GM19467 (cell line): ENCODE measurements at regions not wholly inside any gene's neighbourhood (a gene's known extent, or its start where the extent isn't known, plus 50 kb on each side); places are given as distances from the start of the nearest gene placed in this dataset.

ENCODE experiments used
- ATAC-seq: cut with Tn5 transposase; IDR thresholded peaks from one replicate; pipeline ENCODE4 v1.9.1; 2021; ENCODE audit warnings: mild to moderate bottlenecking, moderate library complexity; ENCODE audit not compliant: unreplicated experiment

GRCh38 chr6:106918115-106918514, 56.4 kb downstream of the CD24 start:
- no peak for ATAC-seq

- ATAC-seq, result no peak
These were observed 57.6 kb downstream of the CD24 start for GRCh38 chr6:106916891-106917290.

GRCh38 chr6:106913676-106914280, 60.8 kb downstream of the CD24 start:
- ATAC-seq, result no peak

- no peak for ATAC-seq
These were observed 61.4 kb downstream of the CD24 start for GRCh38 chr6:106913111-106913510.

- no peak for ATAC-seq
These were observed 62.4 kb downstream of the CD24 start for GRCh38 chr6:106912091-106912490.

GRCh38 chr6:106910999-106911949, 63.3 kb downstream of the CD24 start:
- ATAC-seq, result no peak

GRCh38 chr6:106908386-106908840, 66.1 kb downstream of the CD24 start:
- no peak for ATAC-seq

- ATAC-seq, result no peak
These were observed 66.8 kb downstream of the CD24 start for GRCh38 chr6:106907754-106908153.

- no peak for ATAC-seq
These were observed 68.3 kb downstream of the CD24 start for GRCh38 chr6:106906232-106906631.

GRCh38 chr6:106903299-106903698, 71.2 kb downstream of the CD24 start:
- ATAC-seq, result no peak

GRCh38 chr6:106901062-106901461, 73.5 kb downstream of the CD24 start:
- ATAC-seq, result no peak

GRCh38 chr6:106899697-106900096, 74.8 kb downstream of the CD24 start:
- no peak for ATAC-seq

- no peak for ATAC-seq
These were observed 76.9 kb downstream of the CD24 start for GRCh38 chr6:106897580-106897979.

- ATAC-seq, result no peak
These were observed 78.9 kb downstream of the CD24 start for GRCh38 chr6:106895703-106896040.

- ATAC-seq, result no peak
These were observed 79.4 kb downstream of the CD24 start for GRCh38 chr6:106894978-106895702.

- no peak for ATAC-seq
These were observed 82.3 kb downstream of the CD24 start for GRCh38 chr6:106892186-106892585.

GRCh38 chr6:106890447-106890846, 84.1 kb downstream of the CD24 start:
- no peak for ATAC-seq

- no peak for ATAC-seq
These were observed 84.8 kb downstream of the CD24 start for GRCh38 chr6:106889692-106890091.

- no peak for ATAC-seq
These were observed 87.4 kb downstream of the CD24 start for GRCh38 chr6:106886922-106887797.

GRCh38 chr6:106886081-106886843, 88.3 kb downstream of the CD24 start:
- ATAC-seq, result no peak
